H9 (cell line): ENCODE measurements at regions not wholly inside any gene's neighbourhood (a gene's known extent, or its start where the extent isn't known, plus 50 kb on each side); places are given as distances from the start of the nearest gene placed in this dataset.

ENCODE experiments used
- DNase-seq: peaks from one replicate; pipeline ENCODE4 v3.0.0-alpha.2; 2017
- H2AFZ ChIP-seq: one replicate; pipeline ENCODE4 v1.6.1; 2013; ENCODE audit warnings: mild to moderate bottlenecking, low read length, control low read depth, moderate library complexity
- H2AK5ac ChIP-seq: 2 replicates; pipeline ENCODE4 v1.6.1; 2013; ENCODE audit warnings: low read length, control low read depth, mixed read lengths; ENCODE audit not compliant: insufficient read length
- H2BK120ac ChIP-seq: one replicate; pipeline ENCODE4 v1.6.1; 2013; ENCODE audit warnings: low read depth, mild to moderate bottlenecking, low read length, control low read depth, inconsistent platforms; ENCODE audit not compliant: poor library complexity, severe bottlenecking
- H2BK12ac ChIP-seq: 2 replicates; pipeline ENCODE4 v1.6.1; 2013; ENCODE audit warnings: low read length, control low read depth, mixed read lengths, low read depth; ENCODE audit not compliant: insufficient read length
- H2BK15ac ChIP-seq: 2 replicates; pipeline ENCODE4 v1.6.1; 2013; ENCODE audit warnings: low read depth, low read length, control low read depth
- H2BK20ac ChIP-seq: one replicate; pipeline ENCODE4 v1.6.1; 2013; ENCODE audit warnings: low read depth, mild to moderate bottlenecking, low read length, control low read depth, inconsistent platforms; ENCODE audit not compliant: poor library complexity, severe bottlenecking
- H2BK5ac ChIP-seq: 2 replicates; pipeline ENCODE4 v1.6.1; 2013; ENCODE audit warnings: low read length, control low read depth, mixed read lengths; ENCODE audit not compliant: insufficient read length
- H3K14ac ChIP-seq: 2 replicates; pipeline ENCODE4 v1.6.1; 2013; ENCODE audit warnings: low read length, control low read depth; ENCODE audit not compliant: insufficient read depth
- H3K18ac ChIP-seq: 2 replicates; pipeline ENCODE4 v1.6.1; 2013; ENCODE audit warnings: low read depth, mild to moderate bottlenecking, mixed read lengths, low read length, control low read depth; ENCODE audit not compliant: insufficient read length
- H3K23ac ChIP-seq: 2 replicates; pipeline ENCODE4 v1.6.1; 2013; ENCODE audit warnings: low read length, control low read depth, mixed read lengths, low read depth; ENCODE audit not compliant: insufficient read length
- H3K23me2 ChIP-seq: 2 replicates; pipeline ENCODE4 v1.6.1; 2013; ENCODE audit warnings: low read depth, mild to moderate bottlenecking, mixed read lengths, low read length, control low read depth; ENCODE audit not compliant: insufficient read length, poor library complexity, severe bottlenecking
- H3K27ac ChIP-seq: 2 replicates; pipeline ENCODE4 v1.5.1; 2013; ENCODE audit warnings: low read length, control low read depth, mixed read lengths, low read depth; ENCODE audit not compliant: insufficient read length
- H3K27me3 ChIP-seq: 2 replicates; pipeline ENCODE4 v1.6.1; 2013; ENCODE audit warnings: low read length, control low read depth, inconsistent platforms; ENCODE audit not compliant: insufficient read depth
- H3K4ac ChIP-seq: 2 replicates; pipeline ENCODE4 v1.6.1; 2013; ENCODE audit warnings: low read depth, mild to moderate bottlenecking, control low read depth, inconsistent platforms, low read length, moderate library complexity
- H3K4me1 ChIP-seq: 2 replicates; pipeline ENCODE4 v1.6.1; 2013; ENCODE audit warnings: low read length, control low read depth, inconsistent platforms; ENCODE audit not compliant: insufficient read depth
- H3K4me2 ChIP-seq: 2 replicates; pipeline ENCODE4 v1.6.1; 2013; ENCODE audit warnings: low read length, control low read depth, mixed read lengths; ENCODE audit not compliant: insufficient read length, insufficient read depth
- H3K56ac ChIP-seq: 2 replicates; pipeline ENCODE4 v1.6.1; 2013; ENCODE audit warnings: low read depth, mild to moderate bottlenecking, mixed read lengths, low read length, control low read depth; ENCODE audit not compliant: insufficient read length
- H3K79me1 ChIP-seq: 2 replicates; pipeline ENCODE4 v1.6.1; 2013; ENCODE audit warnings: low read depth, mild to moderate bottlenecking, moderate library complexity, low read length, control low read depth, inconsistent platforms; ENCODE audit not compliant: insufficient read depth, poor library complexity, severe bottlenecking
- H3K79me2 ChIP-seq: 2 replicates; pipeline ENCODE4 v1.6.1; 2013; ENCODE audit warnings: low read length, control low read depth, inconsistent platforms; ENCODE audit not compliant: insufficient read depth
- H3K9ac ChIP-seq: 2 replicates; pipeline ENCODE4 v1.6.1; 2013; ENCODE audit warnings: low read length, control low read depth, mixed read lengths; ENCODE audit not compliant: insufficient read length; ENCODE audit errors: extremely low read depth
- H3K9me3 ChIP-seq: one replicate; pipeline ENCODE4 v1.6.1; 2013; ENCODE audit warnings: low read depth, low read length, inconsistent platforms; ENCODE audit not compliant: control insufficient read depth
- H3T11ph ChIP-seq: one replicate; pipeline ENCODE4 v1.6.1; 2013; ENCODE audit warnings: mild to moderate bottlenecking, low read length, control low read depth, inconsistent platforms
- H4K20me1 ChIP-seq: one replicate; pipeline ENCODE4 v1.6.1; 2013; ENCODE audit not compliant: control insufficient read depth, insufficient read length, insufficient read depth
- H4K5ac ChIP-seq: 2 replicates; pipeline ENCODE4 v1.6.1; 2013; ENCODE audit warnings: low read depth, mild to moderate bottlenecking, mixed read lengths, low read length, control low read depth; ENCODE audit not compliant: insufficient read length
- H4K8ac ChIP-seq: replicated peaks from 2 replicates; pipeline ENCODE4 v1.6.1; 2013; ENCODE audit warnings: low read length, control low read depth, mixed read lengths, low read depth; ENCODE audit not compliant: insufficient read length
- H4K91ac ChIP-seq: 2 replicates; pipeline ENCODE4 v1.6.1; 2013; ENCODE audit warnings: low read depth, mild to moderate bottlenecking, moderate library complexity, mixed read lengths, low read length, control low read depth; ENCODE audit not compliant: insufficient read length
- H3K27ac Mint-ChIP-seq, 3 experiments: 2 replicates in 2 of 3; 3 replicates in 1 of 3; pipeline ENCODE4 v1.8.0; 2020 to 2021; ENCODE audit warnings: mixed read lengths in 3 of 3, mild to moderate bottlenecking in 1 of 3, moderate library complexity in 1 of 3
- H3K27me3 Mint-ChIP-seq: 2 replicates; pipeline ENCODE4 v1.8.0; 2021; ENCODE audit warnings: low read depth, mild to moderate bottlenecking, moderate library complexity, mixed read lengths
- H3K36me3 Mint-ChIP-seq, 3 experiments: 2 replicates in 2 of 3; 3 replicates in 1 of 3; pipeline ENCODE4 v1.8.0; 2020 to 2021; ENCODE audit warnings: low read depth in 3 of 3, mixed read lengths in 3 of 3; ENCODE audit not compliant: insufficient read depth in 1 of 3
- H3K4me1 Mint-ChIP-seq, 2 experiments: 2 replicates each; pipeline ENCODE4 v1.8.0; 2020; ENCODE audit warnings: mixed read lengths in 2 of 2
- H3K4me3 Mint-ChIP-seq, 2 experiments: 2 replicates in 1 of 2; 3 replicates in 1 of 2; pipeline ENCODE4 v1.8.0; 2020 to 2021; ENCODE audit warnings: mild to moderate bottlenecking in 2 of 2, mixed read lengths in 2 of 2, moderate library complexity in 1 of 2
- H3K9me3 Mint-ChIP-seq, 2 experiments: 2 replicates in 1 of 2; 3 replicates in 1 of 2; pipeline ENCODE4 v1.8.0; 2020; ENCODE audit warnings: mild to moderate bottlenecking in 2 of 2, mixed read lengths in 2 of 2, moderate library complexity in 1 of 2
- CTCF ChIP-seq: fragments of 200-600 bp; sonication (generic); conservative IDR thresholded peaks from 3 replicates; pipeline ENCODE4 v1.8.0; 2021; ENCODE audit warnings: antibody characterized with exemption, mild to moderate bottlenecking
- WGBS: extraction: QIAGEN DNeasy Blood & Tissue Kit; methylation state at CpG from one replicate; pipeline ENCODE4 v1.1.7; 2013; ENCODE audit warnings: missing lambda C conversion rate, low lambda C conversion rate, mixed read lengths; ENCODE audit not compliant: insufficient read length; ENCODE audit errors: extremely low coverage; 5-methylcytosine and 5-hydroxymethylcytosine counted together

DNA sequence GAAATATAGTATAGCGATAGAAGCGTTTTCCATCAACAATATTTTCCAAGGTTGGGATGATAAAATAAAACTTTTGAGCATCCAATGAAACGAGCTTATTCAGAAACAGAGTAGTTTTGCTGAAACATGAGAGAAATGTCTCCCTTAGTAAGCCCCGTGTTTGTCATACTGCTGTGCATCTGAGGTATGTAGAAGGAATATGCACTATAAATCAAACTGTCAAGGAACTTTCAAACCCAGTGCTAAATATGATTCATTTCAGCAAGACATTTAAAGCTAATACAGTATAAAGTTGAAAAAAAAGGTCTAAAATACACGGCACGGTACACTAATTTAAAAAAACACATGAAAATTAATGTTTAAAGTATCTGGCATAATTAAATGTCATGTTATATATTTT, 546.2 kb downstream of the SLITRK5 start:
- H3K4me3 Mint-ChIP-seq: no peak overlapping the region
- Histone ChIP-seq H3K23me2 (no peaks in the 10 kb centered on the region), H2BK5ac (no peak overlapping the region), H4K8ac (no peak overlapping the region), H3K27me3 (no peaks in the 10 kb centered on the region), H3K18ac (no peak overlapping the region), H2AK5ac (no peak overlapping the region), H3K27ac (no peak overlapping the region), H3K56ac (no peak overlapping the region), H2BK15ac (no peak overlapping the region), H4K91ac (no peak overlapping the region), H3K79me1 (no peaks in the 10 kb centered on the region), H3K23ac (no peak overlapping the region), H4K20me1 (no peaks in the 10 kb centered on the region), H3T11ph (no peak overlapping the region), H2BK20ac (no peak overlapping the region), H2AFZ (no peak overlapping the region), H2BK120ac (no peak overlapping the region), H4K5ac (no peak overlapping the region), H3K79me2 (no peaks in the 10 kb centered on the region), H3K9me3 (no peaks in the 10 kb centered on the region), H3K4ac (no peak overlapping the region), H3K4me2 (no peak overlapping the region), H3K4me1 (no peaks in the 10 kb centered on the region), H3K9ac (no peak overlapping the region), H2BK12ac (no peak overlapping the region), H3K14ac (no peak overlapping the region)
- H3K27me3 Mint-ChIP-seq: no peaks in the 10 kb centered on the region
- 100% methylated on average over 2 of the region's 6 CpGs for WGBS
- no peaks in the 10 kb centered on the region for H3K4me1 Mint-ChIP-seq
- no peaks in the 10 kb centered on the region for H3K9me3 Mint-ChIP-seq
- no peak overlapping the region for H3K27ac Mint-ChIP-seq
- TF ChIP-seq CTCF: no peak
- no peaks in the 10 kb centered on the region for H3K36me3 Mint-ChIP-seq
- no peak for DNase-seq
